GM12878 (cell line): ENCODE measurements at regions not wholly inside any gene's neighbourhood (a gene's known extent, or its start where the extent isn't known, plus 50 kb on each side); places are given as distances from the start of the nearest gene placed in this dataset.

Experiments used
- ATAC-seq: fragments of 200-7000 bp; cut with Tn5 transposase; 3 replicates; pipeline ENCODE4 v1.9.1; 2020; ENCODE audit warnings: mild to moderate bottlenecking, moderate library complexity
- BruUV-seq: library from RNA; stranded (reverse); fragments of 400-500 nt; replicated peaks from 2 replicates; lab custom pipeline; 2021; lab: Mats Ljungman, UMichigan
- CTCF ChIA-PET: fragments of 300-600 bp; sonication (Branson Sonifier 250); formaldehyde crosslinking; extraction: SDS; loops from one replicate; lab custom pipeline; 2021; ENCODE audit warnings: inconsistent platforms; lab: Yijun Ruan, JAX
- POLR2A ChIA-PET: fragments of 350-600 bp; formaldehyde crosslinking; extraction: SDS; loops from one replicate; lab custom pipeline; 2021; ENCODE audit warnings: inconsistent platforms; lab: Charles Lee
- RAD21 ChIA-PET: fragments of 300-600 bp; sonication (Branson Sonifier 250); formaldehyde crosslinking; loops from one replicate; lab custom pipeline; 2023; ENCODE audit warnings: antibody characterized with exemption; ENCODE audit not compliant: unreplicated experiment; lab: Charles Lee
- SMC1A ChIA-PET: fragments of 300-600 bp; sonication (Branson Sonifier 250); formaldehyde crosslinking; loops from one replicate; lab custom pipeline; 2023; ENCODE audit not compliant: unreplicated experiment, uncharacterized antibody; lab: Charles Lee
- DNase-seq: peaks from one replicate; pipeline ENCODE4 v3.0.0-alpha.2; 2011; ENCODE audit warnings: low read depth, low spot score
- FAIRE-seq: peaks from 3 replicates; lab custom pipeline; 2011; peaks lifted over from hg19 to GRCh38; lab: Jason Lieb, UNC
- H2AFZ ChIP-seq: 2 replicates; pipeline ENCODE4 v1.6.0; 2011; ENCODE audit warnings: low read depth, low read length, control low read depth; ENCODE audit not compliant: control insufficient read depth
- H3K27ac ChIP-seq: 2 replicates; pipeline ENCODE4 v1.5.1; 2011; ENCODE audit warnings: control low read depth; ENCODE audit not compliant: control insufficient read depth, insufficient read depth
- H3K27me3 ChIP-seq, 2 experiments: replicated peaks in 1 of 2; 2 replicates each; pipeline versions ENCODE4 v1.6.0 to v1.6.1; 2011; ENCODE audit warnings: low read length in 1 of 2; ENCODE audit not compliant: control insufficient read depth in 2 of 2, insufficient read depth in 2 of 2
- H3K36me3 ChIP-seq, 2 experiments: 2 replicates each; pipeline ENCODE4 v1.5.1; 2011; ENCODE audit warnings: low read length in 1 of 2; ENCODE audit not compliant: control insufficient read depth in 2 of 2, insufficient read depth in 2 of 2
- H3K4me1 ChIP-seq: 2 replicates; pipeline ENCODE4 v1.6.1; 2011; ENCODE audit warnings: mild to moderate bottlenecking, low read length, moderate library complexity, mixed read lengths; ENCODE audit not compliant: control insufficient read depth, insufficient read depth
- H3K4me2 ChIP-seq: 2 replicates; pipeline ENCODE4 v1.6.0; 2011; ENCODE audit warnings: control low read depth; ENCODE audit not compliant: control insufficient read depth, insufficient read depth
- H3K4me3 ChIP-seq: fragments of 200-600 bp; sonication (generic); 2 replicates; pipeline ENCODE4 v1.5.1; 2016
- H3K79me2 ChIP-seq: 2 replicates; pipeline ENCODE4 v1.6.0; 2011; ENCODE audit warnings: low read length; ENCODE audit not compliant: control insufficient read depth, insufficient read depth
- H3K9ac ChIP-seq: 2 replicates; pipeline ENCODE4 v1.8.0; 2011; ENCODE audit warnings: low read length, control low read depth, mixed read lengths; ENCODE audit not compliant: control insufficient read depth, insufficient read depth
- H3K9me3 ChIP-seq: replicated peaks from 3 replicates; pipeline ENCODE4 v1.5.1; 2011; ENCODE audit warnings: mild to moderate bottlenecking, low read length; ENCODE audit not compliant: control insufficient read depth, insufficient read depth
- H4K20me1 ChIP-seq: 2 replicates; pipeline ENCODE4 v1.6.0; 2011; ENCODE audit not compliant: control insufficient read depth, insufficient read depth
- FOXK2 ChIP-seq: fragments of 450-650 bp; IDR thresholded peaks from 2 replicates; pipeline ENCODE4 v1.6.1; 2017; ENCODE audit warnings: mild to moderate bottlenecking, moderate library complexity
- MTA3 ChIP-seq: IDR thresholded peaks from 2 replicates; pipeline ENCODE4 v1.6.1; 2012; ENCODE audit warnings: low read length, inconsistent platforms, borderline replicate concordance
- NBN ChIP-seq: fragments of 450-650 bp; IDR thresholded peaks from 2 replicates; pipeline ENCODE4 v1.6.1; 2016
- NRF1 ChIP-seq: conservative IDR thresholded peaks from 2 replicates; pipeline ENCODE4 v1.6.1; 2011; ENCODE audit warnings: mild to moderate bottlenecking, low read depth, low read length, improper control_type of control experiment
- RAD21 ChIP-seq: IDR thresholded peaks from 2 replicates; pipeline ENCODE4 v1.6.1; 2011; ENCODE audit warnings: mild to moderate bottlenecking, low read depth, low read length, moderate library complexity; ENCODE audit not compliant: insufficient read depth
- SMAD1 ChIP-seq: fragments of 450-650 bp; IDR thresholded peaks from 2 replicates; pipeline ENCODE4 v1.6.1; 2018; ENCODE audit warnings: mild to moderate bottlenecking, low read depth; ENCODE audit not compliant: partially characterized antibody
- SMAD5 ChIP-seq: IDR thresholded peaks from 2 replicates; pipeline ENCODE4 v1.6.1; 2016; ENCODE audit warnings: antibody characterized with exemption, low read depth
- STAT1 ChIP-seq: fragments of 450-650 bp; conservative IDR thresholded peaks from 2 replicates; pipeline ENCODE4 v1.6.1; 2014; ENCODE audit warnings: antibody characterized with exemption, mild to moderate bottlenecking
- TCF12 ChIP-seq: IDR thresholded peaks from 2 replicates; pipeline ENCODE4 v1.6.1; 2011; ENCODE audit warnings: low read depth, mild to moderate bottlenecking, low read length
- ZNF217 ChIP-seq: fragments of 450-650 bp; IDR thresholded peaks from 2 replicates; pipeline ENCODE4 v1.6.1; 2017; ENCODE audit warnings: antibody characterized with exemption, mild to moderate bottlenecking
- ZNF384 ChIP-seq: IDR thresholded peaks from 2 replicates; pipeline ENCODE4 v1.6.1; 2012; ENCODE audit warnings: low read depth, mild to moderate bottlenecking, low read length, improper control_type of control experiment, borderline replicate concordance
- WGBS: methylation state at CpG from one replicate; pipeline ENCODE4 v1.1.6; 2016; ENCODE audit warnings: low lambda C conversion rate; ENCODE audit not compliant: insufficient replicate concordance, insufficient coverage; ENCODE audit errors: missing lambda C conversion rate; 5-methylcytosine and 5-hydroxymethylcytosine counted together
- in situ Hi-C: fragments of 300-500 bp; cut with MboI; formaldehyde crosslinking; loops from 9 replicates; pipeline ENCODE4 v1.14.3; 2018; ENCODE audit warnings: mixed read lengths
- intact Hi-C: fragments of 100-400 bp; cut with micrococcal nuclease; formaldehyde crosslinking; loops from one replicate; pipeline ENCODE4 v1.14.2; 2022; ENCODE audit not compliant: unreplicated experiment
- TF ChIP-seq, protein P1 (sequence below): fragments of 450-650 bp; IDR thresholded peaks from 2 replicates; pipeline ENCODE4 v1.6.1; 2018; ENCODE audit warnings: borderline replicate concordance, mild to moderate bottlenecking; ENCODE audit not compliant: partially characterized antibody
- TF ChIP-seq, protein P2 (sequence below): fragments of 450-650 bp; IDR thresholded peaks from 2 replicates; pipeline ENCODE4 v1.6.1; 2017; ENCODE audit warnings: low read depth, mild to moderate bottlenecking, moderate library complexity
- TF ChIP-seq, protein P3 (sequence below): fragments of 150-350 bp; IDR thresholded peaks from 2 replicates; pipeline ENCODE4 v1.6.1; 2014; ENCODE audit warnings: mild to moderate bottlenecking, low read depth, low read length

DNA sequence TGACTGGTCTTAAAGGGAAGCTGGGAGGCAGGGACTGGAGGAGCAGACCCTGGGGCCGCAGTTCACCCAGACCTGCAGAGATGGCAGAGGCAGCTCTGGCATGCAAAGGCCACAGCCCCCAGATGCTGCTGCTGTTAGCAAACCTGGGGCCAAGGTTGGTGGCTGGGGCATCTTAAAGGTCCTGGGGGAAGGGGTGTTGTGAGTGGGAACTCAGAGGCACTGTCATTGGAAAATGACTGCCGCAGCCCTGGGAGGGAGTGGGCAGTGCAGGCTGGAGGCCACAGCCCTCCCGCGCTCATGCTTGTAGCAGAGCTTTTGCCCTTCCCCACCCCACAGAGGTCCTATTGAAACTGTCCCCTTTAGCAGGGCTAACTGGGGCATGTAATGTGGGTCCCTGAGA is 111.8 kb downstream of the CTTN start:
- no peak for DNase-seq
- BruUV-seq = no TSS peak
- no peak for TF ChIP-seq RAD21
- no peaks in the 10 kb centered on the region for H3K36me3 ChIP-seq
- ChIA-PET CTCF (no interaction called here), POLR2A (no interaction called here), SMC1A (no interaction called here), RAD21 (no interaction called here)
- H4K20me1 ChIP-seq = no peaks in the 10 kb centered on the region
- no peak overlapping the region for H3K4me2 ChIP-seq
- intact Hi-C loops = no loop called here
- no peak for ATAC-seq
- no peak for FAIRE-seq
- no peak overlapping the region for H2AFZ ChIP-seq
- no peaks in the 10 kb centered on the region for H3K79me2 ChIP-seq
- in situ Hi-C loops = no loop called here
- H3K27me3 ChIP-seq = no peaks in the 10 kb centered on the region; a peak in 2 of 4 replicates
- 71% methylated on average over 4 of the region's 4 CpGs for WGBS
- no peak overlapping the region for H3K4me3 ChIP-seq
- H3K9ac ChIP-seq = no peak overlapping the region
- H3K9me3 ChIP-seq = peaks cover 2% of the 10 kb centered on the region; the same call in 2 of the 3 replicates
- H3K27ac ChIP-seq = no peak overlapping the region
- no peaks in the 10 kb centered on the region for H3K4me1 ChIP-seq

DNA sequence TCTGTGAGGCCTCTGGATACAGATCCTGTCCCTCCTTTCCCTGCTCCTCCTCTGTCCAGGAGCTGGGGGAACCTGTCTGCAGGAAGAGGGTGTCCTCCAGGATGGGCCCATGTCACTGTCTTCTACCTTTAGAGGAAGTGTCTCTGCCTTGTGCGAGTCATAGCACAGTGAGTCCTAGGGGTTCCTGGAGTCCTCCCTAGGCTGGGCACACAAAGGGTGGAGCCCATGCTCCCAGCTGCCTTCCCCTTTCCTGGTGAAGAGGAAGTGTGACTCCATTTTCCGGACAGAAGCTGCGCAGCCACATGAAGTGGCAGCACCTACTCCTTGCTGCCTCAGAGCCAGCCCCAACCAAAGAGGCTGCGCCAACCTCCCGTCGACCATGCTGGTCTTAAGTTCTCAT is 112.2 kb downstream of the CTTN start:
- Histone ChIP-seq H3K27ac (no peak overlapping the region), H3K4me2 (no peak overlapping the region), H3K9ac (no peak overlapping the region), H3K36me3 (no peaks in the 10 kb centered on the region), H2AFZ (no peak overlapping the region), H4K20me1 (no peaks in the 10 kb centered on the region), H3K27me3 (no peaks in the 10 kb centered on the region; a peak in 2 of 4 replicates), H3K4me1 (no peaks in the 10 kb centered on the region), H3K9me3 (peaks cover 2% of the 10 kb centered on the region; the same call in 2 of the 3 replicates), H3K79me2 (no peaks in the 10 kb centered on the region), H3K4me3 (no peak overlapping the region)
- in situ Hi-C loops = no loop called here
- intact Hi-C loops = no loop called here
- ChIA-PET SMC1A (no interaction called here), CTCF (interaction anchor here (0.6 kb wide), 1 partner anchor 12 kb away, joined by 3 read pairs; no protein-coding TSS in a partner anchor), RAD21 (no interaction called here), POLR2A (no interaction called here)
- DNase-seq = no peak
- FAIRE-seq = no peak
- ATAC-seq = no peak
- 69% methylated on average over 6 of the region's 6 CpGs for WGBS
- BruUV-seq = no TSS peak
- TF ChIP-seq TCF12 (no peak), STAT1 (no peak), MTA3 (no peak), SMAD1 (no peak), FOXK2 (no peak), SMAD5 (no peak), NBN (no peak), NRF1 (no peak), ZNF217 (no peak), ZNF384 (no peak)
- TF ChIP-seq, protein P1, sequence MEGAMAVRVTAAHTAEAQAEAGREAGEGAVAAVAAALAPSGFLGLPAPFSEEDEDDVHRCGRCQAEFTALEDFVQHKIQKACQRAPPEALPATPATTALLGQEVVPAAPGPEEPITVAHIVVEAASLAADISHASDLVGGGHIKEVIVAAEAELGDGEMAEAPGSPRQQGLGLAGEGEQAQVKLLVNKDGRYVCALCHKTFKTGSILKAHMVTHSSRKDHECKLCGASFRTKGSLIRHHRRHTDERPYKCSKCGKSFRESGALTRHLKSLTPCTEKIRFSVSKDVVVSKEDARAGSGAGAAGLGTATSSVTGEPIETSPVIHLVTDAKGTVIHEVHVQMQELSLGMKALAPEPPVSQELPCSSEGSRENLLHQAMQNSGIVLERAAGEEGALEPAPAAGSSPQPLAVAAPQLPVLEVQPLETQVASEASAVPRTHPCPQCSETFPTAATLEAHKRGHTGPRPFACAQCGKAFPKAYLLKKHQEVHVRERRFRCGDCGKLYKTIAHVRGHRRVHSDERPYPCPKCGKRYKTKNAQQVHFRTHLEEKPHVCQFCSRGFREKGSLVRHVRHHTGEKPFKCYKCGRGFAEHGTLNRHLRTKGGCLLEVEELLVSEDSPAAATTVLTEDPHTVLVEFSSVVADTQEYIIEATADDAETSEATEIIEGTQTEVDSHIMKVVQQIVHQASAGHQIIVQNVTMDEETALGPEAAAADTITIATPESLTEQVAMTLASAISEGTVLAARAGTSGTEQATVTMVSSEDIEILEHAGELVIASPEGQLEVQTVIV = no peak
- TF ChIP-seq, protein P2, sequence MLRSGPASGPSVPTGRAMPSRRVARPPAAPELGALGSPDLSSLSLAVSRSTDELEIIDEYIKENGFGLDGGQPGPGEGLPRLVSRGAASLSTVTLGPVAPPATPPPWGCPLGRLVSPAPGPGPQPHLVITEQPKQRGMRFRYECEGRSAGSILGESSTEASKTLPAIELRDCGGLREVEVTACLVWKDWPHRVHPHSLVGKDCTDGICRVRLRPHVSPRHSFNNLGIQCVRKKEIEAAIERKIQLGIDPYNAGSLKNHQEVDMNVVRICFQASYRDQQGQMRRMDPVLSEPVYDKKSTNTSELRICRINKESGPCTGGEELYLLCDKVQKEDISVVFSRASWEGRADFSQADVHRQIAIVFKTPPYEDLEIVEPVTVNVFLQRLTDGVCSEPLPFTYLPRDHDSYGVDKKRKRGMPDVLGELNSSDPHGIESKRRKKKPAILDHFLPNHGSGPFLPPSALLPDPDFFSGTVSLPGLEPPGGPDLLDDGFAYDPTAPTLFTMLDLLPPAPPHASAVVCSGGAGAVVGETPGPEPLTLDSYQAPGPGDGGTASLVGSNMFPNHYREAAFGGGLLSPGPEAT = no peak
- TF ChIP-seq, protein P3, sequence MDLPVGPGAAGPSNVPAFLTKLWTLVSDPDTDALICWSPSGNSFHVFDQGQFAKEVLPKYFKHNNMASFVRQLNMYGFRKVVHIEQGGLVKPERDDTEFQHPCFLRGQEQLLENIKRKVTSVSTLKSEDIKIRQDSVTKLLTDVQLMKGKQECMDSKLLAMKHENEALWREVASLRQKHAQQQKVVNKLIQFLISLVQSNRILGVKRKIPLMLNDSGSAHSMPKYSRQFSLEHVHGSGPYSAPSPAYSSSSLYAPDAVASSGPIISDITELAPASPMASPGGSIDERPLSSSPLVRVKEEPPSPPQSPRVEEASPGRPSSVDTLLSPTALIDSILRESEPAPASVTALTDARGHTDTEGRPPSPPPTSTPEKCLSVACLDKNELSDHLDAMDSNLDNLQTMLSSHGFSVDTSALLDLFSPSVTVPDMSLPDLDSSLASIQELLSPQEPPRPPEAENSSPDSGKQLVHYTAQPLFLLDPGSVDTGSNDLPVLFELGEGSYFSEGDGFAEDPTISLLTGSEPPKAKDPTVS = no peak
